Fibroblast of the conjunctiva (primary cell): ENCODE measurements at regions not wholly inside any gene's neighbourhood (a gene's known extent, or its start where the extent isn't known, plus 50 kb on each side); places are given as distances from the start of the nearest gene placed in this dataset.
"Not testable (repeated sequence)": the region's sequence is repeated elsewhere in the genome, so short reads cannot be mapped to it uniquely, and the experiment has no call there.

ENCODE experiments used
- DNase-seq: peaks from one replicate; pipeline ENCODE4 v3.0.0-alpha.2; 2010; ENCODE audit warnings: low read depth

DNA sequence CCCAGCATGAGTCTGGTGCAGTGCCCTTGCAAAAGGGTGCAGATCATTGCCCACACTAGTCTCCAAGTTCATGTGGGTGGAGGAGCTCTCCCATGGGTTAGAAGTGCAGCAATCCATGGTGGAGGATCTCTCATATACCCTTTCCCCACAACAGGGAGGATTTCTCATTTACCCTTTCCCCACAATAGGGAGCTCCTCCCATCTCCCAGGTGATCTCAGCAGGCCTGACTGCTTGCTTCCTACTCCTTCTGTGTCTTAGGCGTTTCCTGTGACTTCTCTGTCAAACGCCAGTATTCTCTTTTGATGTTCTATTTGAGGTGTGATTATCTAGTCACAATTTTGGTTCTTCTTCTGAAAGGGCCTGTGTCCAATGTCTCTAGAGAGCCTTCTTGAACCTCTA, 133.8 kb upstream of the RFX3 start:
- DNase-seq: no peak

GRCh38 chr9:3658964-3659363, 133.2 kb upstream of the RFX3 start:
- DNase-seq: no peak

- no peak for DNase-seq
Observed at GRCh38 chr9:3656224-3656623, 130.4 kb upstream of the RFX3 start.

- no peak for DNase-seq
Observed at GRCh38 chr9:3650994-3651622, 125.3 kb upstream of the RFX3 start.

DNA sequence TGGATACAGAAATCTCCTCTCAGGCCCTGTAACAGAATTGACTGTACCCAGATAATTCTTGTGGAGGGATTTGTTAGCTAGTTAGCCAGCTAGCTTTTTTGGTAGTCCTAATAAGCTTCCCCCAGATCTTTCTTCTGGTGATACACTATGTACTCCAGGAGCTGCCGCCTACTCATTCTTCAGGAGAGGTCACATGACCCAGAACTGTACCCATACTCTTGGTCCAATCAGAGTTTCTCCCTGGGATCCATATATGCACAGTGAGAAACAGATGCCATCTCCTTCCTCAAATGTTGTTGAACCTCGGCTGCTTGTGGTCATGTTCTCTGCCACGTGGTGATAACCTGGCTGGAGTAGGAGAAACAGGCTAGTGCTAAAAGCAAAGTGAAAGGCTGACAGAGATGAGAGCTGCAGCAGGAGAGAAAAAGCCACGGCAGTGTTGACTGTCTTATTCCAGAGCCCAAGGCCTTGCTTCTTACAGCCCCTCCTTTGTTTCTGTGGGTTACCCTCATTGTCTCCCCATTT, 123.0 kb upstream of the RFX3 start:
- DNase-seq: no peak

DNA sequence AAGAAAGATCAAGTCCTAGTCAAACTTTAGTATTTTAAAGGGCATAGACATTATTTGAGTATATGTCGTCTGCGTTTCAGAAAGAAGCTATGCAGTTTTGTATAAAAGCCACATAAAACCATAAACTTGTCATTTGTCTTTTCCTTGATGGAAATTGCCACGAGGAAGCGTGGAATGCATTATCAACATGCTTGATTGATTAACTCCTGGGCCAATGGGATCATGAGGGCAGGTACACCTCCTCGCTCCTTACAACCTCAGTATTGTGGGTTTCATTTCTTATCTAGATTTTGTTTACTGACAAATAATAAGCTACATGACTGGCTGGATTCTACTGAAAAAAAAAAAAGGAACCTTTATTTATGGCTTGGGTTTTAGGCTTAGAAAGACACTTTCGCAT, 122.5 kb upstream of the RFX3 start:
- DNase-seq: no peak

- DNase-seq: no peak
Observed at GRCh38 chr9:3647652-3648051, 121.9 kb upstream of the RFX3 start.

DNA sequence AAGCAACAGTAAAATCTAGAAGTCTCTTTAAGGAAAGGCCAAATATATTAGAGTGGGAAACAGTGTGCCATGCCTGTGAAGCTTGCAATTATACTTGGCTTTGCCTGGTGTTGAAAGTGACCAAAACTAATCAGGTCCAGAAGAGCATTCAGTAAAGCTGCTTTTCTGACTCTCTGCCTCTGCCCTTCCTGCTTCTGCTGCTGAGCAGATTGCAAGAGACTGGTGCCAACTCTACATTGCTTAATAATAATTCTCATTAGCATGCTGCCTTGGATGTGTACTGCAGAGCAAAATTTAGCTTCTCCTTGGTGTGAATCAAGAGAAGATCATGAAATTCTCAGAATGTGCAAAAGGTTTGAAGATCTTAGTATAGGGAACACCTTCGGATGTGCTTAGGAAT, 120.4 kb upstream of the RFX3 start:
- DNase-seq: no peak

DNA sequence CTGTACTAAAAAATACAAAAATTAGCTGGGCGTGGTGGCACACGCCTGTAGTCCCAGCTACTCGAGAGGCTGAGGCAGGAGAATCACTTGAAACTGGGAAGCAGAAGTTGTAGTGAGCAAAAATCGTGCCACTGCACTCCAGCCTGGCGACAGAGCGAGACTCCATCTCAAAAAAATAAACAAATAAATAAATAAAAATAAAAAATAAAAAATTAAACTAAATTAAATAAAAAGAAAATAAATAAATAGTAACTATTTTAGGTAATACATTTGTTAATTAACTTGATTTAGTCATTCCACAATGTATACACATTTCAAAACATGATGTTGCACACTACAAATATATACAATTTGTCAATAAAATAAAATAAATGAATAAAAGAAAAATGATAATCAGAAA, 116.3 kb upstream of the RFX3 start:
- DNase-seq: not testable (repeated sequence)

GRCh38 chr9:3629495-3629894, 103.7 kb upstream of the RFX3 start:
- DNase-seq: no peak

GRCh38 chr9:3628239-3628638, 102.4 kb upstream of the RFX3 start:
- DNase-seq: peak; percentile 5

- no peak for DNase-seq
Observed at GRCh38 chr9:3608011-3608410, 82.2 kb upstream of the RFX3 start.

GRCh38 chr9:3600672-3601071, 74.9 kb upstream of the RFX3 start:
- DNase-seq: no peak

DNA sequence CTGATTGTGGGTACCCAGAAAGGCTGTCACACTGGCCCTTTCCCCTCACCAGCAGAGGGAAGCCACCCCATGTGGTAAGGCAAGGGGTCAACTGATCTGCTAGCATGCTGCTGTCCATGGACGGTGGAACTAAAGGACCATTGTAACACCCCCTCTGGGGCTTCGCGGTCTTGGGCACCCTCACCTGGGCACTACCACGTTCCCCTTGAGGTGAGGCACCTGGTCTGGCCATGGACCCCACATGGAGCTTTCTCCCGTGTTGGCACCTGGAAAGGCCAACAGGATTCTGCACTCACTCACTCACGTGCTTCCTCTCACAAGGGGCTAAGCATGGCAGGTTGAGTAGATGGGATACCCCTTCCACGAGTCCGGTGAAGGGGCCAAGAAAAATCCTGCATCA, 72.0 kb upstream of the RFX3 start:
- no peak for DNase-seq

DNA sequence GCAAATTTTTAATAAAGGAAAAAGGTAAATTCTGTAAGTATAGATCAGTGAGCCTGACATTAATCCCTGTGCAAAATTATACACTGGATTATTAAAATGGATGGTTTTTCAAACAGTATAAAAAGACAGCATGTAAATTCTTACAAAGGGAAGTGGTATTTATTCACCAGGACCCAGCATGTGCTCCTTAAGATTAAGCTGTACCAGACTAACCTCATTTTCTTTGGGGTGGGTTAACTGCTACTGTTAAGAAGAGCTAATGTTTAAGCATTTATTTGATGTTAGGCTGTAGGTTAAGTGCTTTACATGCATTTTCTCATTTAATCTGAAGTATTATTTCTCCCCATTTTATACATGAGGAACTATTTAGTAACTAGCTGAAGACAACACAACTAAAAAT, 60.3 kb upstream of the RFX3 start:
- no peak for DNase-seq

- DNase-seq: no peak
Observed at GRCh38 chr9:3585606-3586005, 59.8 kb upstream of the RFX3 start.

DNA sequence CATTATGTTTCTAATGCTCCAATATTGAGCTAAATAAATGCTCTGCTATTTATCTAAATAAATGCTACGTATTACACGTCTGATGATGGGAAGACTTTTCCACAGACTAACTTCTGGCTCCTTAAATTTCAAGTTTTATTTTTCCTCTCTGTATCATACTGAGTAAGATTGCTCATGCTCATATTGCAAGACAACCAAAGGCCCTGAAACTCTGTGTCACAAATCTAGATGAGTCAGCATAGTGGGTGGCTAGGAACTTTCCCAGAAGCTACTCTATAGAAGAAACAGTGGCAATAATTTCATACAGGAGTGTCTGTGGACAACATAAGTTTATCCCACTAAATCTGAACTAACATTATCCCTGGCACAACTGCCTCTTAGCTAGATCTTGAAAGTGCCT, 53.0 kb upstream of the RFX3 start:
- peak; percentile 6 for DNase-seq

GRCh38 chr9:3576328-3576727, 50.5 kb upstream of the RFX3 start:
- no peak for DNase-seq

DNA sequence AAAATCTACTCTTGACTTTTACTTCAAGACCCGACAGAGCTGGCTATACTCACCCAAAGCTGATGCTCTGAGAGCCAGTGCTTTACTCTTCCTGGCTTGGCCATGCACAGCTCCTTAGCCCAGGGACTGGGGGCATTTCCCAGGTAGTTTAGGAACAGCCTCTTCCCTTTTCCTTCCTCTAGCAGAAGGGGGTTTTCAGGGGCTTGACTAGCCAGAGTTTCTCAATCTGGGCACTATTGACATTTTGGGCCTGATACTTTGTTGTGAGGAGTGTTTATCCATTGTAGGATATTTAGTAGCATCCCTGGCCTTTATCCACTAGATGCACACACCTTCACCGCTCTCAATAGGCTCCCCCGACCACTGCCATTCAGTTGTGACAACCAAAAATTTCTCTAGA, 50.0 kb upstream of the RFX3 start:
- DNase-seq: no peak
